Right lung (tissue), 2 donors: ENCODE measurements at regions not wholly inside any gene's neighbourhood (a gene's known extent, or its start where the extent isn't known, plus 50 kb on each side); places are given as distances from the start of the nearest gene placed in this dataset.

ENCODE experiments used
- DNase-seq, 2 donors: peaks; one replicate each; pipeline ENCODE4 v3.0.0-alpha.2; 2013

DNA sequence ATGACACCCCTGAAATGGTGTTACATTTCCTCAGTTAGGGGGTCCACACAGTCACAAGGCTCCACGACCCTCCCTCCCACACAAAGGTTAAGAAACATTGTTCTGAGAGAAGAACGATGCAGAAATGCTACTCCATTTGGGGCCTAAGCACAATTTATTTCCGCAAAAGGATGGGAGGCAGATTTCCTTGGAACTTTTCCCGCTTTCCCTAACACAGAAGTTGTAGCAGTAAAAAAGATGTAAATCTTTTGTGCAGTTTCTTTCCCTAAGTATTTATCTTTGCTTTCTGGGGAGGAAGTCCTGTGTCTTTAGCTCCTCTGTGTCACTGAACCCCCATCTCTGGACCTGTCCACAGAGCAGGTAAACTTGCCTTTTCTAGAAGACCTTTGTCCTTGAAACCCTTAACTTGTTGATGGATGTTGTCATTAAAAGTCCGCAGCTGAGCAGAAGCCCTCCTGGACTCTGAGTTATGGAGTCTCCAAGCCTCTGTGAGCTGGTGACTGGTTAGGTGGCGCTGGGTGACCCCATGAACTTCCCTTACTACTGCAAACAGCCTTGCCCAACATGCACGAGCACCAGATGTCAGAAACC lies 67.2 kb upstream of the SHISA3 start:
- DNase-seq: no peak

DNA sequence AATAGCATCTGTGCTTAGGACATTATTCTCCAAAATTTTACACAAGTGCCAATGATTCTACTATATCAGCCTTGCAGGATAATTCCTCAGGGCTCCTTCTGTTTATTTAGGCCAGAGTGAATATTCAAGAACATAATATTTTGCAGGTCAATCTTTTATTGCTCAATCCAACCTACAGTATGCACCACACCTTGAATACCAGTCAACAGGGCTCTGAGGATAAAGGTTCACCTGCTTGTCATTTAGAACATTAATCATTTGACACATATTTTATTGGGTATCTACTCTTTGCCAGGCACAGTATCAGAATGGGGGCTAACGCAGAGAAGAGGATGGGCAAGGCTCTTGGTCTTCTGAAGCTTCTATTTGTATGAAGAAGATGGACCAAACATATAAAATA lies 66.2 kb upstream of the SHISA3 start:
- no peak for DNase-seq

DNA sequence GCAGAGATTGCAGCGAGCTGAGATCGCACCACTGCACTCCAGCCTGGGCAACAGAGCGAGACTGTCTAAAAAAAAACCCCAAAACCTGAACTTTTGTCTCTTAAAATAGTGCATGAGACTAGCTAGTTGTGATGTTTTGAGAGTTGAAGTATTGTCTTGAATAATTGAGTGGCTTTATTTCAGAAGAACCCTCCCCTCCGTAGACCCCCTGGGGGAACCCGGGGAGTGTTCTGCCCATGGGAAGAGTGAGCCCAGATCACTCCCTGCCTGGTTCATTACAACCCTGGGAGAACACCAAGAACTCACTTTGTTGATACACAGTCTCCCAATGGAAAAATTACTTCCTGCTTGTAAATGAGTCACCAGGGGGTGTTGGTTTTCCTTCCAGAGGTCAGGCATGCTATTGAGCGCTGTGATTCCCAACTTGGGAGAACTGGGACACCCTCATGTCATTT lies 65.3 kb upstream of the SHISA3 start:
- no peak for DNase-seq

DNA sequence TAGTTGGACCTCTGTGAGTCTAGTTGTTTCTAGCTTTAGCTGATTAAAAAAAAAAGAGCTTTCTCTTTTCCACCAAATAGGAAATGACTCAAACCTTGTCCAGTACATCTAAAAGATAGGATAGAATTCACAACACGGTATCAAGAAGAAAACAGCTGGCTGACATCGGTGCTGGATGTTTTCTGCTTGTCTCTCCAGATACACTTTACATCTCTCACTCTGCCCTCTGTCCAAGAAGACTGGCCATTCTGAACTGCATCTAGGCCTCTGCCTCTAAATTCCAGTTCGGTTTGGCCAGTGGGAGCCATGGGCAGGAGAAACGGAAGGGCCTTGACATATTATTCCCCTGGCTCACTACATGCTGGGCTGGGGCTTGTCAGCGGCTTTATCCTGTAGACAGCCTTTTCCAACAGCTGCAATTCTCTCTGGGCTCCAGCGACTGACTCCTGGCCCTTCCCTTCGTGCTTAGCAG lies 57.3 kb upstream of the SHISA3 start:
- DNase-seq: peak in 1 of 2 donors; percentile 24

DNA sequence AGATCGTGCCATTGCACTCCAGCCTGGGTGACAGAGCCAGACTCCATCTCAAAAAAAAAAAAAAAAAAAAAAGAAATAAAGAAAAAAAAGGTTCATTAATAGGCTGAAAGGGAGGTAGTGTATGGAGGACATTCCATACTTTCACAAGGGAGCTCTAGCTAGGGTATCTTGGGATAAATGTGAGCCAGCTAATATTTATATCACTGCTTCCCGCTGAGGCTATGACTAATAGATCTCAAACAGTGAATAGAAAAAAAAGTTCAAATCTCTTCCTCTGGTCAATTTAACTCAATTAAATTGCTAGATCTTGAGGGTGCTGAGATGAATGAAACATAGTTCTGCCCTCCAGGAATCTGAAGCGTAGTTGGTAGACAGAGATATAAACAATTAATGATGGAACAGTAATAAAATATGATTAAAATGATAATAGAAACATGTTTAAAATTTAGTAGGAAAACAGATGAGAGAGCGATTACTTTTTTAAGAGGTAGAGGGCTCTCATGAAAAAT lies 55.7 kb upstream of the SHISA3 start:
- no peak for DNase-seq

DNA sequence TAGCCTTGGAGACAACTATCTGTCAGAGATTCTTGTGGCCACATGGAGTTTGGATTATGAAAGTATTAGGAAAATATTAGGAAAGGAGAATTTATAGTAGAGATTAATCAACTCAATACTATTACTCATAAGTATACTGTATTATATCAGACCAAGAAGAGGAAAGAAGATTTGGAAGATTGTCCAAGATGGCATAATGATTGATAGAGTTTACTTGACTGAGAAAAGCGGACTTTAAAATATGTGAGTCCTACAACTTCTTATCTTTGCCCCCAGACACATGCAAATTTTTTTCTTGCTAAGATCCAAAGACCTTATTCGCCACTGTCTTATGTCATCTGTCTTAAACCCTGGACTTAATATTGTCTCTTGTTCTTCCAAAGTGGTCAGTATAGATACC lies 54.8 kb upstream of the SHISA3 start:
- no peak for DNase-seq

DNA sequence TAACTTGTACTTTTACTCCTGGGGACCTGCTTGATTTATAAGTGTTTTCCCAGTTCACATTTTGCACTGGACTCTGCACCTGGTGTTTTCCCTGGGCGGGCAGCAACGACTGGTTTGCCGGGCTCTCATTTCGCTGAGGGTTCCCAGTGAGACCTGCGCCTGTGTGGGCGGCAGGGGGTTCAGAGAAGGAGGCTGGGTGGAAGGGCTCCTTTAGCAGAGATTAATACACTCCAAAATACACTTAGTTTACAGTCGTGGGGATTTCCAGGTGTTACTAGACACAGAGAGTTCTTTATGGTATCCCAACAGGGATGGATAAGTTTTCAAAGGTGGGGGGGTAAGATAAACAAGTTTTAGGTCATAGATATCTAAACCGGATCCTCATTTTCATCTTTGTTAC lies 53.0 kb upstream of the SHISA3 start:
- DNase-seq: no peak

DNA sequence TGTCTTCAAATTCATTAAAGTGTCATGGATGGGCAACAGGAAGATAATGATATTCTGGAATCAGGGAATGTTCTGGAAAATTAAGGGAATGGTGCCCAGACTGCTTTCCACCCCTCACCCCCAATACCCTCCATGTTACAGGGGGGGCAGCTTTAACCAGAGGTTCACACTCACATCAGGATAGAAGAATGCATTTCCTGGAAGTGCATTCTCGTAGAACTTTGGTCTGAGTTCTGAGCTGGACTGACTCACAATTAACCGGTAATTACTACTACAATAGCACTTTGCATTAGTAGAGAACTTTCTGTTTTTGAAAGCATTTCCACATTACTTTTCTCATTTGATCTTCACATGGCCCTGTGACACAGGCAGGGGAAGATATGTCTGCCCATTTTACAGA lies 52.5 kb upstream of the SHISA3 start:
- no peak for DNase-seq

DNA sequence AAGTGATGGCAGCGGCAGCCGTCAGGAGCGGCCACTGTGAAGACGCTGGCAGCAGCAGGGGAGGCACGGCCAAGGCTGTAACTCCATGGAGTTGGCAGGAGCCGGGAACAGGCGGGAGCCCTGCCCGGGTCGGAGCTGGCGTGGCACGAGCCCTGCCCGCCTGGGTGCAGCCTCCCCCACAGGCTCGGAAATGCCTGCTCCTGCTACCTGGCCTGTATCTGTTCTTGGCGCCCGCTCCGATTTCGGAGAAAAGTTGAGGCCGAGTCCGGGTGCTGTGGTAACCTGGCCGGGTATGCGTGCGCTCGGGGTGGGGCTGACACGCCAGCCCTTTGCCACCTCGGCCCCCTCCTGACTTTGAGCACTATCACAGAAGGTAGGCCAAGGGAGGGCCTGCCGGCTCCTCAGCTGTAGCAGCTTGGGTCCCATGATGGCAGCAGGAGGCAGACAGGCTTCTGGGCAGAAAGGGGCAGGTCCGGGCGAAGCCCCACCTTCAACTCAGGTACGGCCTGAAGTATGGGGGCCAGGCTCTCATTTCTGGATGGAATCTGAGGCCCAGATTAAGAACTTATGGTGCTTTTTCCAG lies 51.2 kb upstream of the SHISA3 start:
- no peak for DNase-seq

DNA sequence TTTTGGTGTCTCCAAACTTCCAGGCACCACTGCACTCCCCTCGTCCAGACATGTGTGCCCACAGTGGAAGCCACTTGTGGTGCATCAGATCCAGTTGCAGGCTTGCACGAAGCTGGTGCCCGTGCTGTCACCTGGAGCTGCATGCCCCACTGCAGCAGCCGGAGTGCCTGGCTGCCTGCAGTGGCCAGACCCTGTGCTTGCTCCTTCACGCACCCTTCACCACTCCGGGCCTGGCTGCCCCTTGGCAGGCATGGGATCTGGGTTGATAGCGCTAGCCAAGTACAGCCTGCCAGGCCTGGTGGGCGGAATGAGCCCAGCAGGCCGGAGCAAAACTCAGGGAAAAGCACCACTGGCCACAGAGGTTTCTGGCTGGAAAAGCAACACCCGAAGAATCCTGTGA lies 50.2 kb upstream of the SHISA3 start:
- no peak for DNase-seq
